ENCODE measurements at regions not wholly inside any gene's neighbourhood (a gene's known extent, or its start where the extent isn't known, plus 50 kb on each side); places are given as distances from the start of the nearest gene placed in this dataset.

DNA sequence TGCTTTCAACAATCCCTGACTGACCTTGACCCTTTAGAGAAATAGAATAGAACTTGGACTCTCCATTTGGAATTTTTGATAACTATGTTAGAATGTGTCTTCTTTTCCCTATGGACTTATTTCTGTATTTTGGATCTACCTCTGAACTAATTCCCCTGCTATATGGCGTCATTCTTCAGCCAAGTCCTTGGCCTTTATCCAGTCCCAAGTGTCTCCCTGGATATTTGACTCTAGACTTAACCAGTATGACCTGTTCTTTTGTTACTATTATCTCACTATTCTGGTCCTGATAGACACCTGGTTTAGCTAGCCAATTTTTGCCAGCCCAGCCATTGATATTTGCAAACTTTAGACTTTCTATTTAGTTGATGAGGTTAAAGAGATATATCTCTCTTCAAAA is 186.8 kb downstream of the KCNS3 start:
- no peak overlapping the region for H3K4me3 ChIP-seq (ENCODE audit: control insufficient read depth in 2 of 3, extremely low read depth in 1 of 3, insufficient read depth in 2 of 3, low read depth in 1 of 3, low read length in 3 of 3)
- DNase-seq (ENCODE audit: low read depth, low spot score) (no peak), FAIRE-seq (no peak)
- no peaks in the 10 kb centered on the region for H3K79me2 ChIP-seq (ENCODE audit: control insufficient read depth, insufficient read depth, low read length)
- H3K9me1 ChIP-seq (ENCODE audit: control insufficient read depth, extremely low read depth, insufficient read depth, low read length), result no peaks in the 10 kb centered on the region
- no peaks in the 10 kb centered on the region for H3K9me3 ChIP-seq (ENCODE audit: control insufficient read depth, low read depth, low read length)
- H2AFZ ChIP-seq (ENCODE audit: control insufficient read depth, low read length), result no peak overlapping the region
- dilution Hi-C loops (cut with MboI; ENCODE audit: extremely low pct_ligation_motif_present, low sequenced_read_pairs), result no loop called here
- H3K27ac ChIP-seq (ENCODE audit: control insufficient read depth, insufficient read depth, low read length), result no peak overlapping the region
- TF ChIP-seq EZH2 (IDR thresholded peaks at IDR 0.05; ENCODE audit: low read length), result no peak
- TF ChIP-seq, protein P1, sequence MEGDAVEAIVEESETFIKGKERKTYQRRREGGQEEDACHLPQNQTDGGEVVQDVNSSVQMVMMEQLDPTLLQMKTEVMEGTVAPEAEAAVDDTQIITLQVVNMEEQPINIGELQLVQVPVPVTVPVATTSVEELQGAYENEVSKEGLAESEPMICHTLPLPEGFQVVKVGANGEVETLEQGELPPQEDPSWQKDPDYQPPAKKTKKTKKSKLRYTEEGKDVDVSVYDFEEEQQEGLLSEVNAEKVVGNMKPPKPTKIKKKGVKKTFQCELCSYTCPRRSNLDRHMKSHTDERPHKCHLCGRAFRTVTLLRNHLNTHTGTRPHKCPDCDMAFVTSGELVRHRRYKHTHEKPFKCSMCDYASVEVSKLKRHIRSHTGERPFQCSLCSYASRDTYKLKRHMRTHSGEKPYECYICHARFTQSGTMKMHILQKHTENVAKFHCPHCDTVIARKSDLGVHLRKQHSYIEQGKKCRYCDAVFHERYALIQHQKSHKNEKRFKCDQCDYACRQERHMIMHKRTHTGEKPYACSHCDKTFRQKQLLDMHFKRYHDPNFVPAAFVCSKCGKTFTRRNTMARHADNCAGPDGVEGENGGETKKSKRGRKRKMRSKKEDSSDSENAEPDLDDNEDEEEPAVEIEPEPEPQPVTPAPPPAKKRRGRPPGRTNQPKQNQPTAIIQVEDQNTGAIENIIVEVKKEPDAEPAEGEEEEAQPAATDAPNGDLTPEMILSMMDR (optimal IDR thresholded peaks at IDR 0.05 in 1 of 3, IDR thresholded peaks at IDR 0.05 in 1 of 3, conservative IDR thresholded peaks at IDR 0.05 in 1 of 3; ENCODE audit: extremely low read depth in 1 of 3, insufficient read depth in 2 of 3, low read length in 3 of 3), result no peak
- H3K36me3 ChIP-seq (ENCODE audit: control insufficient read depth in 2 of 2, extremely low read depth in 1 of 2, insufficient read depth in 2 of 2, low read length in 2 of 2), result no peaks in the 10 kb centered on the region
- no peak overlapping the region for H3K4me2 ChIP-seq (ENCODE audit: control insufficient read depth, extremely low read depth, insufficient read depth, low read depth, low read length)
- peaks cover 3% of the 10 kb centered on the region for H3K27me3 ChIP-seq (ENCODE audit: control insufficient read depth, extremely low read depth, insufficient read depth, low read length)
- no peaks in the 10 kb centered on the region for H3K4me1 ChIP-seq (ENCODE audit: control insufficient read depth, extremely low read depth, insufficient read depth, low read length)
- no peaks in the 10 kb centered on the region for H4K20me1 ChIP-seq (ENCODE audit: control insufficient read depth, extremely low read depth, insufficient read depth, low read length)
- H3K9ac ChIP-seq (ENCODE audit: control insufficient read depth, extremely low read depth, insufficient read depth, low read length), result no peak overlapping the region

DNA sequence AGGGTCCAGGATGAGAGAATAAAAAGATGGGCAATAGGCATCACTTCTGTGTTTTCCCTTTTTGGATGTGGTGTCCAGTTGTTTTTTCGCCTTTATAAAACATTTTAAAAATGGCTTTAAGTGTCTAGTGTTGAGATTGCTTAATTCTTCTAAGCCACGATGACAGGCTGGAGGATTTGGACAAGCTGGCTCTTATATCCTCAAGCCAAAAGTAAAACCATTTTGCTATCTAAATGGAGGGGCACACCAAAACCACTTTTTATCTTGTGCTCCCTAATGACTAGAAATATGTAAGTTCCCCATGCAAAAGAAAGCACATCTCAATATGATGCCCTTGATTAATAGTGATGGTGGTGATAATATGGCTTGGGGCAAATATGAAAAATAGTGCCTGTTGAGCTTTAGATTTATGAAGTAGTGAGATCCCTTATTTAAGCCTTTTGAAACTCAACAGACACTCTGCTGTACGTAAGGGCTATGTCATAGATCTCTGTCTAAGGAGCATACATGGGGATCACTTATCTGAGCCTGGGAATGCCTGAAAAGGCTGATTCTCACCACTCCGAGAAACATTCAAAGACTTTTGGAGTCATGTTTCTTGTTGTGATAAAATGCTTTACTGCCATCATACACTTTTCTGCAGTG is 185.5 kb downstream of the KCNS3 start:
- Histone ChIP-seq H3K9ac (ENCODE audit: control insufficient read depth, extremely low read depth, insufficient read depth, low read length) (no peak overlapping the region), H3K27me3 (ENCODE audit: control insufficient read depth, extremely low read depth, insufficient read depth, low read length) (peaks cover 3% of the 10 kb centered on the region), H3K4me1 (ENCODE audit: control insufficient read depth, extremely low read depth, insufficient read depth, low read length) (no peaks in the 10 kb centered on the region), H3K9me1 (ENCODE audit: control insufficient read depth, extremely low read depth, insufficient read depth, low read length) (no peaks in the 10 kb centered on the region), H3K4me2 (ENCODE audit: control insufficient read depth, extremely low read depth, insufficient read depth, low read depth, low read length) (no peak overlapping the region), H3K79me2 (ENCODE audit: control insufficient read depth, insufficient read depth, low read length) (no peaks in the 10 kb centered on the region), H3K4me3 (ENCODE audit: control insufficient read depth in 2 of 3, extremely low read depth in 1 of 3, insufficient read depth in 2 of 3, low read depth in 1 of 3, low read length in 3 of 3) (no peak overlapping the region), H2AFZ (ENCODE audit: control insufficient read depth, low read length) (no peak overlapping the region), H3K9me3 (ENCODE audit: control insufficient read depth, low read depth, low read length) (no peaks in the 10 kb centered on the region), H3K36me3 (ENCODE audit: control insufficient read depth in 2 of 2, extremely low read depth in 1 of 2, insufficient read depth in 2 of 2, low read length in 2 of 2) (no peaks in the 10 kb centered on the region), H3K27ac (ENCODE audit: control insufficient read depth, insufficient read depth, low read length) (no peak overlapping the region), H4K20me1 (ENCODE audit: control insufficient read depth, extremely low read depth, insufficient read depth, low read length) (no peaks in the 10 kb centered on the region)
- dilution Hi-C loops (cut with MboI; ENCODE audit: extremely low pct_ligation_motif_present, low sequenced_read_pairs), result no loop called here
- FAIRE-seq, result no peak
- no peak for DNase-seq (ENCODE audit: low read depth, low spot score)
- TF ChIP-seq EZH2 (IDR thresholded peaks at IDR 0.05; ENCODE audit: low read length), result no peak

DNA sequence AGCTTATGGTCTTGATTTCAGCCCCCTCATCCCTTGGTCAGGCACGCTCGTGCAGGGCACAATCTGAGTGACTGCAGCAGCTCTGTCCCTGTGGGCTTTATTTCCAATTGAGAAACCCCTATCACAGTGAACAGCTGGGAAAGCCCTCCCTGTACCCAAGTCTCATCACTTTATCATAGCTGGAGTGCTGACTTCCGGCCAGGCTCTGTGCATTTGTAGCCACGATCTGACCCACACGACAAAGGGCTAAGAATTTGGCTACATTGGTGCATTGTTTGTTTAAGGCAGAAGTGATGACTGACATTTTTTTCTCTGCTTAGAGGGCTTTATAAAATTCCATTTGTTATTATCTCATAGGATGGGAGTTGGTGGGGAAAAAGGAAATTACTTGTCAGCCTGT is 184.4 kb downstream of the KCNS3 start:
- TF ChIP-seq, protein P1 (optimal IDR thresholded peaks at IDR 0.05 in 1 of 3, IDR thresholded peaks at IDR 0.05 in 1 of 3, conservative IDR thresholded peaks at IDR 0.05 in 1 of 3; ENCODE audit: extremely low read depth in 1 of 3, insufficient read depth in 2 of 3, low read length in 3 of 3), result no peak
- no peak for TF ChIP-seq EZH2 (IDR thresholded peaks at IDR 0.05; ENCODE audit: low read length)
- Histone ChIP-seq H3K27me3 (ENCODE audit: control insufficient read depth, extremely low read depth, insufficient read depth, low read length) (peaks cover 3% of the 10 kb centered on the region), H3K9ac (ENCODE audit: control insufficient read depth, extremely low read depth, insufficient read depth, low read length) (no peak overlapping the region), H3K27ac (ENCODE audit: control insufficient read depth, insufficient read depth, low read length) (no peak overlapping the region), H3K79me2 (ENCODE audit: control insufficient read depth, insufficient read depth, low read length) (no peaks in the 10 kb centered on the region), H4K20me1 (ENCODE audit: control insufficient read depth, extremely low read depth, insufficient read depth, low read length) (no peaks in the 10 kb centered on the region), H2AFZ (ENCODE audit: control insufficient read depth, low read length) (no peak overlapping the region), H3K9me3 (ENCODE audit: control insufficient read depth, low read depth, low read length) (no peaks in the 10 kb centered on the region), H3K9me1 (ENCODE audit: control insufficient read depth, extremely low read depth, insufficient read depth, low read length) (no peaks in the 10 kb centered on the region), H3K4me3 (ENCODE audit: control insufficient read depth in 2 of 3, extremely low read depth in 1 of 3, insufficient read depth in 2 of 3, low read depth in 1 of 3, low read length in 3 of 3) (no peak overlapping the region), H3K36me3 (ENCODE audit: control insufficient read depth in 2 of 2, extremely low read depth in 1 of 2, insufficient read depth in 2 of 2, low read length in 2 of 2) (no peaks in the 10 kb centered on the region), H3K4me2 (ENCODE audit: control insufficient read depth, extremely low read depth, insufficient read depth, low read depth, low read length) (no peak overlapping the region), H3K4me1 (ENCODE audit: control insufficient read depth, extremely low read depth, insufficient read depth, low read length) (no peaks in the 10 kb centered on the region)
- FAIRE-seq (no peak), DNase-seq (ENCODE audit: low read depth, low spot score) (no peak)
- dilution Hi-C loops (cut with MboI; ENCODE audit: extremely low pct_ligation_motif_present, low sequenced_read_pairs), result no loop called here

Data from keratinocyte (primary cell).